ENCODE measurements at regions not wholly inside any gene's neighbourhood (a gene's known extent, or its start where the extent isn't known, plus 50 kb on each side); places are given as distances from the start of the nearest gene placed in this dataset.

DNA sequence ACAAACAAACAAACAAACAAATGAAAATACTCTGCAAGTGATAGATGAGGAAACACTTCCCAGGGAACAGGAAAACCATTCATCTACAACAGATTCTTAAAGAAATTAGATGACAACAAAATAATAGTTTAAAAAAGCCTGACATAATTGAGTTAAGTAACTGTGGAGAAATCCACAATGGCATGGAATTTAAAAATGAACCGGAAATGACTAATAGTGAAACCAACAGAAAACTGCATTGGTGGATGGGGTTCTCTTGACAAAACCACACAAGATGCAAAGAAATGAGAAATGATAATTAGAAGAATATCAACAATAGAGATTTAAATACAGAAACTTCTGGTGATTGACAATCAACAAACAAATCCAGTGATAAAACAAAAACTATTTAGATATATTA, 785.6 kb downstream of the QKI start:
- no peak for DNase-seq

DNA sequence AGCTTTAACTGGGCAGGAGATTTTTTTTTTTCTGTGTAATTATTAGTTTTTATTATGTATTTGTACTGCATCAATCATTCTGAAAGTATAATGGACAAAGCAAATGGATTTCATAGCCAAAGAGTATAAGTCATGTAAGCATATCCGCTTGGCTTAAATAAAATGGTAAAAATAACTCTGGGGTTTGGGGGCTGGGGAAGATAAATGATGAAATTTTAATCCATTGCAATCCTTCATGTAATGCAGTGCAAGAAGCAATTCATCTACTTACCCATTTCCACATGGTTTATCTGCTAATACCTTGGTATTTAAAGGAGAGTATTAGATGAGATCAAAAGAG, 781.4 kb downstream of the QKI start:
- no peak for DNase-seq

DNA sequence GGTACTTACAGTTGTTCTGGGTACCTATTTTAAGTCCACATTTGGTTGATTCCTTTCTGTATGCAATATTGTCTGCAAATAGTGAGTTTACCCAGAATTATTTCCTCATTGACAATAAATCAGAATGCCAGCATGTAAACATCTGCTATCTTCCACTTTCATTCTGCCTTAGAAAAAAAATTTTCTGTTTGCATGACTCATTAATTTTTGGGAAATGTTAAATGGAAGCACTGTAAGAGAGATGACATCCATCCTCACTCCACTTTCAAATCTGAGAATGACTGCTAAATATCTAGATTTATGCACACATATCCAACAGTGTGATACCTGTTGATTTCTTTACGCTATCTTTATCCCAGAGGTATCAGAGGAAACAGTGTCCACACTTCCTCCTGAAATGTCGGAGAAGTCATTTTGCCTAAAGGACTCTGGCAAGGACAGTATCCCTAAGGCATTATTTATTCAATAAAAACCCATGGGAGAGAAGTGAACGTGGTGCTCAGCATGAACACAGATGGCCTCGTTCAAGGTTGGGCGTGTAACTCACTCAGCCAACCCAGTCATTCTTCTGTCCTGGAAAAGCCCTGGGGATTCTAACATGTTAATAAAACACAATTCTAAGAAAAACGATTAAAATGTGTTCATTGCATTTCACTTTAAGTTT, 780.9 kb downstream of the QKI start:
- DNase-seq, result no peak

GRCh38 chr6:164188861-164189260, 774.3 kb downstream of the QKI start:
- DNase-seq, result no peak

GRCh38 chr6:164185471-164185871, 771.0 kb downstream of the QKI start:
- DNase-seq, result no peak

GRCh38 chr6:164184410-164184809, 769.9 kb downstream of the QKI start:
- no peak for DNase-seq

GRCh38 chr6:164183556-164184123, 769.1 kb downstream of the QKI start:
- no peak for DNase-seq

GRCh38 chr6:164178679-164179332, 764.3 kb downstream of the QKI start:
- DNase-seq, result no peak

GRCh38 chr6:164169355-164169754, 754.8 kb downstream of the QKI start:
- DNase-seq, result no peak

DNA sequence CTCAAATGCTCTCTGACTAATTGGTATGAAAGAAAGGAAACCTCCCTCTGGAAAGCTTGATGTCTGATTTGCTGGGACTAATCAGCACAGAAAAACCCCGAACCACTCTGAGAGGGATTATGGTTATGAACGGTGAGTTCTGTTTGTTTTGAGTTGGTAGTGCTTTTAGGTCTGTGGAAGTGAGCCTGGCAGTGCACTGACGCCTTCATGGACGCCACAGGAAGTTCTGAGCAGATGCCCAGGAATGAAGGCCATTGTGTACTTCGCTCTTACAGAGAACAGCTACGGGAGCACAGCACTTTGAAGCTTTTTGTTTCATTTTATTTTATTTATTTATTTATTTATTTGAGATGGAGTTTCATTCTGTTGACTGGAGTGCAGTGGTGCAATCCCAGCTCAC, 754.1 kb downstream of the QKI start:
- DNase-seq, result no peak

GRCh38 chr6:164167873-164168405, 753.4 kb downstream of the QKI start:
- DNase-seq, result no peak

GRCh38 chr6:164166996-164167395, 752.5 kb downstream of the QKI start:
- DNase-seq, result no peak

- no peak for DNase-seq
These were observed 752.0 kb downstream of the QKI start for GRCh38 chr6:164166515-164166914.

DNA sequence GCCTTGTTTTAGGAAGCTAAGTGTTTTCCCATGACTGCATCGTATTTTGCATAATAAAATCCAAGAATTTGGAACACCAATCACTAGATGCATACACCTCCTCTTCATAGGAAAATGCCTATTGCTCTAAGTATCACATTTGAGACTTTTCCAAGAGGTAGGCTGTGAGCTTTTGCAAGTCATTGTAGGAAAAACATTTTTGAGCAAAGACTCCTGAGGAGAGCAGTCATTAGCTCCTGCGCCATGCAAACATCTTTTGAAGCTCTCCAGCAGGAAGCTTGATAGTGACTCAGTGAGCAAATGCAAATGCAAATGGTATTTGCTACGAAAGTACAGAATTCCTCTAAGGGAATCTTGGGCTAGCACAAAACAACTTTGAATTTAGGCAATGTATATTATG, 750.4 kb downstream of the QKI start:
- DNase-seq, result no peak

DNA sequence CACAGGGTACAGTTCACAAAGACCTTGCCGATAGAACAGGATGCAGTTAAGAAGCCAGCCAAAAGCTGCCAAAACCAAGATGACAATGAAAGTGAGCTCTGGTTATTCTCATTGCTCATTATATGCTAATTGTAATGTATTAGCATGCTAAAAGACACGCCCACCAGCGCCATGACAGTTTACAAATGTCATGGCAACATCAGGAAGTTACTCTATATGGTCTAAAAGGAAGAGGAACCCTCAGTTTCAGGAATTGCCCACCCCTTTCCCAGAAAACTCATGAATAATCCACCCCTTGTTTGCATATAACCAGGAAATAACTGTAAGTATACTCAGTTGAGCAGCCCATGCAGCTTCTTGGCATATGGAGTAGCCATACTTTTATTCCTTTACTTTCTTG, 748.7 kb downstream of the QKI start:
- no peak for DNase-seq

DNA sequence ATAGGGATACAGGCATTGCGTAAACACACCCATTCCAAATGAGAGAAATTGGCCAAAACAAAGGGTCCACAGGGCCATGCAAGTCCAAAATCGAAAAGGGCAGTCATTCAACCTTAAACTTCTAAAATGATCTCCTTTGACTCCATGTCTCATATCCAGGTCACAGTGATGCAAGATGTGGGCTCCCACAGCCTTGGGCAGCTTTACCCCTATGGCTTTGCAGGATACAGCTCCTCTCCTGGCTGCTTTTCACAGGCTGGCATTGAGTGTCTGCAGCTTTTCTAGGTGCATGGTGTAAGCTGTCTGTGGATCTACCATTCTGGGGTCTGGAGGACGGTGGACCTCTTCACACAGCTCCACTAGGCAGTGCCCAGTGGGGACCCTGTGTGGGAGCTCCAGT, 744.5 kb downstream of the QKI start:
- DNase-seq, result no peak

- no peak for DNase-seq
These were observed 740.1 kb downstream of the QKI start for GRCh38 chr6:164154588-164154987.

DNA sequence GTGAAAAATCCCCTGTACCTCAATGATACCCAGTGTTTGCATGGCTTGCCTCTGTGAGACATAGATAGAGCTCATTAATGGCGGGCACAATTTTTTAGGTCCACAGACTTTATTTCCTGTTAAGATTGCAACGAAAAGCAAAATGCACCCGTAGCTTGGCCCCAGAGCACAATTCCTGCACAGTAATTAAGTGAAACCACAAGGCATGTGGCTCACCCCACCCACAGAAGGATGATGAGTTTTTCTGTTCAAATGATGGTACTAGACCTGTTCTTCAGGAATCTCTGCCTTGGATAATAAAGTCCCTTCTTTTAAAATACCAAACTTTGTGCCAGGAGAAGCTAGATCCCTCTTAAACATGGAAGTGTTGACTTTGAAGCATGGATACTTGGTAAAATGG, 738.1 kb downstream of the QKI start:
- no peak for DNase-seq

DNA sequence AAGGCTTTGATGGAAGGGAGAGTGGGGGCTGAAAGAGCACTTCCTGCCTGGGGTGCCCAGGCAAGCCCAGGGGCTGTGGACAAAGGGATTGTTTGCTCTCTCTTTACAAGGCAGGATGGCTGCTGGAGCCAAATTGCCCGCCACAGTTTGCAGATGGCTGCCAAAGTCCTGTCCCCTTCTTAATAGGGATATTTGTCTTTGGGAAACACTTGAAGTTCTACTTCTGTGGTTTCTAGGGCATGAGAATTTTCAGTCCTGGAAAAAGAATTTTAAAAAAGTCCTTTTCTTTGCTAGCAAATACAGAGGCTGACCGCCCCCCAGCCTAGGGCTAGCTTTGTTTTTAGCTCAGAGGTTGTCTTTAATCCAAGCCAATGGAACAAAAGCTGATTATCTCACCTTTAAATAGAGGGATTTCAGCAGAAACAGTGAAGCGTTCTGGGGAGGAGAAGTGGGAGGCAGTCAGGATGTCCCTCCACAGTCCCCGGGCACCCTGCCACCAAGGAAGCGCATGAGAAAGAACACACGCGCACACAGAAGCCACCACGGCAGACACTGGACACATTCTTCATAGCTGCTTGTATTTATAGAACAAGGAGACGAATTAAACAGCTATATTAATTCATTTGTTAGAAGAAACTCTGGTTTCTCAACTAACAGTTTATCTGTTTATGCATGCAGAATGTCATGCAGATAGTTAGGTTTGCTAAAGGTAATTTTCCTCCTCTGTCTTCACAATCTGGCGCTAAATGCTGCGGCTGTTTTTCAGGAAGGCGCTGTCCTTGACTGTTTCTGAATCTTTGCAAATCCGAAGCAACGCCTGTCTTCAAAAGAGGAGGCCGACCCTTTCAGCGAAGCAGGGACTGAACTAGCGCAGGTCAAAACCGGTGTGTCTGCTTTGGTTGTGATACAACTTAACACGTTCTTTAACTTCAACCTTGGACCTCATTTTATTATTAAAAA, 736.9 kb downstream of the QKI start:
- DNase-seq, result no peak

DNA sequence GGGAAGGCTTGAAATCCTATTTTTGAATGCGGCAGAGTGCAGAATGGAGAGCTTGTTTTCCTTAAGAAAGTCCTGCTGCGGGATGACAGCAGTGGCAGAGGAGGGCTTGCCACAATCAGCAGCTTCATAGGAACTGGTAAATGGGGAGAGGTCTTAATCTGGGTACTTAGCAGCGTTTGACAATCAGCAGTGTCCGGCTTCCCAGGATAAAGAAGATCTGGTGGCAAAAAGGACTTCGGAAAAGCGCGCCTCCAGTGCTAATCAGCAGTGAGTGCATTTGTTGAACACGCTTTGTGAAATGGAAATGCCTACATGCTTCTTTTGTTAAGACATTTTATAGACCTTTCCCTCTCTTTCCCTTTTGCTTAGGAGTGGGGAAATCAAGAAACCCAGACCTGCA, 735.7 kb downstream of the QKI start:
- DNase-seq, result no peak

- no peak for DNase-seq
These were observed 734.3 kb downstream of the QKI start for GRCh38 chr6:164148788-164149187.

- no peak for DNase-seq
These were observed 729.8 kb downstream of the QKI start for GRCh38 chr6:164144316-164144715.

DNA sequence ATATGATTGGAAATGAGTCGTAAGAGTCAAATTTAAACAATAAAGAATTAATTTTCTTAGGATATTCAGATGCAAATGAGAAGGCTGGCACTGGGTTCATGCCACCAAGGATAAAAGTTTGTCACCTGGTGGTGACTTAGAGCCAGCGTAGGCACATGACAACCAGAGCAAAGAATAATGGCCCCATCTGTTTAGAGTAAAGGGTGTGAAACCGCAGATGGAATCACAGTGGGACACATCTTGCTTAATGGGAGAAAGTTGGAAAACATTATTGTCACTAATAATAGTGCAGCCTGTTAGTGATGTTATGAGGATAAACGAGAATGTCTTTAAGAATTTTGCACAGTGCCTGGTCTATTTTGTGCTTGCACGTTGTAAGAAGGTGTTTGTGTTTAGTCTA, 727.8 kb downstream of the QKI start:
- no peak for DNase-seq
